Peyer's patch (tissue), 4 donors: ENCODE measurements at regions not wholly inside any gene's neighbourhood (a gene's known extent, or its start where the extent isn't known, plus 50 kb on each side); places are given as distances from the start of the nearest gene placed in this dataset.

Experiments
- DNase-seq, 3 donors: peaks; one replicate each; pipeline ENCODE4 v3.0.0-alpha.2; 2017 to 2019
- H3K27ac ChIP-seq, 4 donors: fragments of 200-600 bp; sonication (generic); one replicate each; pipeline ENCODE4 v1.5.1; 2016 to 2019
- H3K27me3 ChIP-seq, 2 donors: fragments of 200-600 bp; sonication (generic); one replicate each; pipeline ENCODE4 v1.5.1; 2019
- H3K36me3 ChIP-seq, 3 donors: fragments of 200-600 bp; sonication (generic); one replicate each; pipeline ENCODE4 v1.5.1; 2016 to 2019
- H3K4me1 ChIP-seq, 4 donors: fragments of 200-600 bp; sonication (generic); one replicate each; pipeline ENCODE4 v1.5.1; 2016 to 2019
- H3K4me3 ChIP-seq, 4 donors: fragments of 200-600 bp; sonication (generic); 1 replicate in 3 of 4; 2 replicates in 1 of 4; pipeline ENCODE4 v1.5.1; 2016 to 2019; ENCODE audit warnings: mild to moderate bottlenecking in 1 of 4
- H3K9me3 ChIP-seq, 4 donors: fragments of 200-600 bp; sonication (generic); one replicate each; pipeline ENCODE4 v1.5.1; 2016 to 2019; ENCODE audit warnings: mild to moderate bottlenecking in 1 of 4
- POLR2A ChIP-seq, 2 donors: fragments of 450-650 bp; IDR thresholded peaks; one replicate each; pipeline ENCODE4 v1.5.1; 2017; ENCODE audit warnings: antibody characterized with exemption in 2 of 2, mild to moderate bottlenecking in 2 of 2, moderate library complexity in 2 of 2
- TF ChIP-seq, protein P1 (sequence below), 6 experiments: fragments of 450-650 bp in 4 of 6; fragments of 200-600 bp in 2 of 6; sonication (generic) in 1 of 6; IDR thresholded peaks; one replicate each; pipeline ENCODE4 v1.5.1; 2017 to 2019; ENCODE audit warnings: antibody characterized with exemption in 6 of 6, mild to moderate bottlenecking in 3 of 6, moderate library complexity in 1 of 6

DNA sequence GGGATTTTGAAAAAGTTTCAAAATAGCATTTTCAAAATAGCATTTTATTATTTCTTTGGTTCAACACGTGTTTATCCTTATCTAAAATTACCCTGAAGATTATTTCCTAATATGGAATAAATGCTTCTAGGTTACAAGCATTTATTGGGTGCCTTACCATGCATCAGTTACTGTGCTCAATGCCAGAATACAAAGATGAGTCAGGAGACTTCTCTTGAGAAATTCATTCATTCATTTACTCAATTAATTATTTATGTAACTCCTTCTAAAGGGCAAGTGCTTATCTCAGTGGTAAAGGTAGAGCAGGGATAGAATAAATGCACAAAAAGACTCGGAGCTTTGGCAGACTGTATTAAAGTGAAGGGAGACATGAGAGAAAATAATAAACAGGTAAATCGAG lies 150.1 kb upstream of the PDE7B start:
- no peaks in the 10 kb centered on the region for H3K9me3 ChIP-seq
- H3K27me3 ChIP-seq, result no peaks in the 10 kb centered on the region
- no peaks in the 10 kb centered on the region for H3K36me3 ChIP-seq
- no peak overlapping the region for H3K27ac ChIP-seq
- no peak for DNase-seq
- H3K4me1 ChIP-seq, result no peaks in the 10 kb centered on the region
- no peak for TF ChIP-seq POLR2A (IDR thresholded peaks at IDR 0.05)
- TF ChIP-seq, protein P1, sequence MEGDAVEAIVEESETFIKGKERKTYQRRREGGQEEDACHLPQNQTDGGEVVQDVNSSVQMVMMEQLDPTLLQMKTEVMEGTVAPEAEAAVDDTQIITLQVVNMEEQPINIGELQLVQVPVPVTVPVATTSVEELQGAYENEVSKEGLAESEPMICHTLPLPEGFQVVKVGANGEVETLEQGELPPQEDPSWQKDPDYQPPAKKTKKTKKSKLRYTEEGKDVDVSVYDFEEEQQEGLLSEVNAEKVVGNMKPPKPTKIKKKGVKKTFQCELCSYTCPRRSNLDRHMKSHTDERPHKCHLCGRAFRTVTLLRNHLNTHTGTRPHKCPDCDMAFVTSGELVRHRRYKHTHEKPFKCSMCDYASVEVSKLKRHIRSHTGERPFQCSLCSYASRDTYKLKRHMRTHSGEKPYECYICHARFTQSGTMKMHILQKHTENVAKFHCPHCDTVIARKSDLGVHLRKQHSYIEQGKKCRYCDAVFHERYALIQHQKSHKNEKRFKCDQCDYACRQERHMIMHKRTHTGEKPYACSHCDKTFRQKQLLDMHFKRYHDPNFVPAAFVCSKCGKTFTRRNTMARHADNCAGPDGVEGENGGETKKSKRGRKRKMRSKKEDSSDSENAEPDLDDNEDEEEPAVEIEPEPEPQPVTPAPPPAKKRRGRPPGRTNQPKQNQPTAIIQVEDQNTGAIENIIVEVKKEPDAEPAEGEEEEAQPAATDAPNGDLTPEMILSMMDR (IDR thresholded peaks at IDR 0.05), result no peak
- no peak overlapping the region for H3K4me3 ChIP-seq

DNA sequence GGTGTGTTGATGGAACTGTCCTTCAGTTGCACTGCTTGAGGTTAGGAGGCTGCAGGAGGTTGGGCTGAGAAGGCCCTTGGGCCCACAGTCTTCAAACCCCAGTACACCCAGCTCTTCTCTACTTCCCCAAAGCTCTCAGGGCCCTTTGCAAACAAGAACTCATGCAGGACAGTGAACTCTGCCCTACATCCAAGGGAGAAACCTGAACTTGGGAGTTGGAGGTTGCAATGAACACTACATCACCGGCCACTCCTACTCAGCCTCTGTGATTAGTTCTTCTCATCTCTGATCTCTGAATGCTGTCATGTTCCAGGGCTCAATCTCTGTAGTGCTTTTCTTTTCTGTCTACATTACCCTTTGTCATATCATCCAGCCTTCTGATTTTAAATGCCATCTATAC lies 148.5 kb upstream of the PDE7B start:
- Histone ChIP-seq H3K27ac (no peak overlapping the region), H3K36me3 (no peaks in the 10 kb centered on the region), H3K4me1 (no peaks in the 10 kb centered on the region), H3K27me3 (no peaks in the 10 kb centered on the region), H3K9me3 (no peaks in the 10 kb centered on the region), H3K4me3 (no peak overlapping the region)
- TF ChIP-seq, protein P1 (IDR thresholded peaks at IDR 0.05), result no peak
- no peak for TF ChIP-seq POLR2A (IDR thresholded peaks at IDR 0.05)
- no peak for DNase-seq

DNA sequence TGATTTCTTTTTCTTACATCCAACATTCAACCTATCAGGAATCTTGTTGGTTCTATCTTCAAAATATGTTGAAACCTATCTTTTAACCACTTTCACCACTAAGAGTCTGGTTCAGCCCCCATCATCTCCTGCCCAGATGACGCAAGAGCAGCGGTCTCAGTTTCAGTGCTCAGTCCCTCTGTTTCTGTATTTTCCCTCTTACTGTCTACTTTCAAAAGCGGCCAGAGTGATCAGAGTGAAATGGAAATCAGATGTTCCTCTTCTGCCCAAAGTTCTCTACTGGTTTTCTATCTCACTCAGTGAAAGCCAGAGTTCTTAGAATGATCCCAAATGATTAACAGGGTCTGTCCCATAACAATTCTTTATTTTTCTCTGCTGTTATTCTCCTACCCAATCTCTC lies 147.9 kb upstream of the PDE7B start:
- TF ChIP-seq POLR2A (IDR thresholded peaks at IDR 0.05), result no peak
- TF ChIP-seq, protein P1 (IDR thresholded peaks at IDR 0.05), result no peak
- no peak for DNase-seq
- Histone ChIP-seq H3K27me3 (no peaks in the 10 kb centered on the region), H3K9me3 (no peaks in the 10 kb centered on the region), H3K4me1 (no peaks in the 10 kb centered on the region), H3K36me3 (no peaks in the 10 kb centered on the region), H3K27ac (no peak overlapping the region), H3K4me3 (no peak overlapping the region)

DNA sequence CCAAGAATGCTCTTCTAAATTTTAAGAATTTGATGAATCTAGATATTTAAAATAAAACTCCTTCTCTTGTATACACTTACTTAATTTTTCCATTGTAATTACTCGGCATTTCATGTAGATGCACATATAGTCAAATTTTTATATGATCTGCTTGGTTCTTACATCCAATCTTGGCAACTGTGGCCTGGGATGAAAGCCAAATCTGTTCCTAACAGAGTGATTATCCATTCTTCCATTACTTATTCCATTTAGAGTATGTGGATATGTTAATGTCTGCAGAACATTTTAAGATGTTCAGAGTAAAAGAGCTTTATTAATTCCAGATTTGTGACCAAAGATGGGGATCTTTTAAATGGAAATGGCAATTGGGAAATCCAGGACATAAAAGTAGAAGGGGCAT lies 144.1 kb upstream of the PDE7B start:
- DNase-seq, result no peak
- no peaks in the 10 kb centered on the region for H3K27me3 ChIP-seq
- H3K9me3 ChIP-seq, result no peaks in the 10 kb centered on the region
- no peaks in the 10 kb centered on the region for H3K4me1 ChIP-seq
- H3K36me3 ChIP-seq, result no peaks in the 10 kb centered on the region
- no peak overlapping the region for H3K27ac ChIP-seq
- no peak for TF ChIP-seq POLR2A (IDR thresholded peaks at IDR 0.05)
- TF ChIP-seq, protein P1 (IDR thresholded peaks at IDR 0.05), result no peak
- no peak overlapping the region for H3K4me3 ChIP-seq

DNA sequence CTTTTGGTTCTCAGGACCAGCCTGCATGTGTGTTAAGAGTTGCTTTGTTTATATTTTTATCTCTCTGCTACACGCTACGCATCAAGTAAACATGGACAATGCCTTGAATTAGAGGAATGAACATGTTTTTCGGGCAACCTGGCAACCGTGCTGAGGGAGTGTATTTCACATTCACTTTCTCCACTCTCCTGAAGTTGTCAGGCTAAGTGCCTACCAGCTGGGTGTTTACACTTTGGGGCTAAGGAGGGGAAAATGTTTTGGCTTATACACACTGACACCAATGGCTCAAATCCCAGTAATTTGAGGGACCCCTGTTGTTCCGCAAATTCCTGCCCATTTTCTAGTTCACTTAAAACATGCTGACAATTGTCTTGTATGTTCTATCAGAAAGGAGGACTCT lies 141.5 kb upstream of the PDE7B start:
- Histone ChIP-seq H3K4me3 (no peak overlapping the region), H3K4me1 (no peaks in the 10 kb centered on the region), H3K36me3 (no peaks in the 10 kb centered on the region), H3K27me3 (no peaks in the 10 kb centered on the region), H3K9me3 (no peaks in the 10 kb centered on the region), H3K27ac (no peak overlapping the region)
- TF ChIP-seq POLR2A (IDR thresholded peaks at IDR 0.05), result no peak
- TF ChIP-seq, protein P1 (IDR thresholded peaks at IDR 0.05), result no peak
- DNase-seq, result no peak

DNA sequence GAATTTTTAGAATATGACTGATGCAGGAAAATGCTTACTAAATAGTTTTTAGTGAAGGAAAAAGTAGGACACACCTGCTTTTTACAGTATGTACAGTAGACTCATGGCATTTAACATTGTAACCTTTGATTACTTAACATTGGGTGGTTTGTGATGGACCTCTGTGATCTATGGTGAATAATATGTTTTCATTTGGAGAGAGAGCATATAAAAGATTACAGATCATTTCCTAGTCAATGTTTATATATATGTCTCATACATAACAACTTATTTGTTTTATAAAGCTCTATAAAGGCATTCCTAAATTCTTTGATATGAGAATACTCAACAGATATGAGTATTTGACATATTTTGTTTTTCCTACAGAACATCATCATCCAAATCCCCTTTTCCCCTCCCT lies 129.3 kb upstream of the PDE7B start:
- TF ChIP-seq, protein P1 (IDR thresholded peaks at IDR 0.05), result no peak
- no peak for TF ChIP-seq POLR2A (IDR thresholded peaks at IDR 0.05)
- no peaks in the 10 kb centered on the region for H3K36me3 ChIP-seq
- H3K9me3 ChIP-seq, result peaks cover 0 to 5% (median 0%) of the 10 kb centered on the region in 4 donors
- no peak for DNase-seq
- H3K4me1 ChIP-seq, result peaks cover 0 to 4% (median 0%) of the 10 kb centered on the region in 4 donors
- no peak overlapping the region for H3K4me3 ChIP-seq
- no peak overlapping the region for H3K27ac ChIP-seq
- H3K27me3 ChIP-seq, result no peaks in the 10 kb centered on the region
